Lower leg skin (tissue), 3 donors: ENCODE measurements at regions not wholly inside any gene's neighbourhood (a gene's known extent, or its start where the extent isn't known, plus 50 kb on each side); places are given as distances from the start of the nearest gene placed in this dataset.

Source experiments
- CTCF ChIP-seq, 3 donors: fragments of 450-650 bp; IDR thresholded peaks; one replicate each; pipeline ENCODE4 v1.5.1; 2016; ENCODE audit warnings: antibody characterized with exemption in 3 of 3, mild to moderate bottlenecking in 3 of 3, moderate library complexity in 2 of 3
- POLR2A ChIP-seq, 2 donors: fragments of 450-650 bp; IDR thresholded peaks; one replicate each; pipeline ENCODE4 v1.6.1; 2016 to 2017; ENCODE audit warnings: antibody characterized with exemption in 2 of 2, mild to moderate bottlenecking in 1 of 2, moderate library complexity in 1 of 2

DNA sequence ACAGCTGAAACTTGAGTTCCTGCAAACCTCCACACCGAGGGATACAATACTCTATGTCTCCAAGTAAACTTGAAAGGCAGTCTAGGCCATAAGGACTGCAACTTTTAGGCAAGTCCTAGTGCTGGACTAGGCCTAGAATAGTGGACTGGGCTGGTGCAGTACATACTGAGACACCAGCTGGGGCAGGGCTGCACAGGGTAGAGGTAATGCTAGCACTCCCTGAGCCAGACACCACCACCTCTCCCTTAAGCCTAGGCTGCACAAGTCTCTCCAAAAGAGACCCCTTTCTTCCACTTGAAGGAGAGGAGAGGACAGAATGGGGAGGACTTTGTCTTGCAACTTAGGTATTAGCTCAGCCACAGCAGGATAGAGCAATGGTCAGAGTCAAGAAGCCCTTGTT is 65.7 kb upstream of the PTPRK start:
- TF ChIP-seq POLR2A (IDR thresholded peaks at IDR 0.05) (no peak), CTCF (IDR thresholded peaks at IDR 0.05) (no peak)
